Stomach (tissue), 4 donors: ENCODE measurements at regions not wholly inside any gene's neighbourhood (a gene's known extent, or its start where the extent isn't known, plus 50 kb on each side); places are given as distances from the start of the nearest gene placed in this dataset.

Experiments
- CTCF ChIP-seq, 7 experiments: fragments of 450-650 bp in 4 of 7; fragments of 200-600 bp in 3 of 7; sonication (generic) in 3 of 7; IDR thresholded peaks; one replicate each; pipeline ENCODE4 v1.5.1; 2016 to 2019; ENCODE audit warnings: antibody characterized with exemption in 7 of 7, control low read depth in 2 of 7, mild to moderate bottlenecking in 1 of 7
- EP300 ChIP-seq: sonication (generic); formaldehyde crosslinking; IDR thresholded peaks from one replicate; pipeline ENCODE4 v1.6.1; 2017; ENCODE audit warnings: antibody characterized with exemption
- POLR2A ChIP-seq, 4 donors: fragments of 450-650 bp; IDR thresholded peaks; one replicate each; pipeline ENCODE4 v1.6.1; 2016; ENCODE audit warnings: antibody characterized with exemption in 4 of 4, control low read depth in 2 of 4, mild to moderate bottlenecking in 1 of 4, moderate library complexity in 1 of 4
- POLR2AphosphoS5 ChIP-seq, 3 donors: sonication (generic); formaldehyde crosslinking; IDR thresholded peaks; one replicate each; pipeline ENCODE4 v1.6.1; 2016; ENCODE audit warnings: antibody characterized with exemption in 3 of 3

GRCh38 chr7:156514851-156515250 is 125.7 kb upstream of the RNF32 start:
- TF ChIP-seq CTCF (IDR thresholded peaks at IDR 0.05) (no peak), POLR2AphosphoS5 (IDR thresholded peaks at IDR 0.05) (no peak), POLR2A (IDR thresholded peaks at IDR 0.05) (no peak), EP300 (no peak)
